ENCODE measurements at regions not wholly inside any gene's neighbourhood (a gene's known extent, or its start where the extent isn't known, plus 50 kb on each side); places are given as distances from the start of the nearest gene placed in this dataset.
A peak's percentile ranks its signal among the peaks of the same experiment; 100 is the strongest.

- DNase-seq = no peak
Measured at GRCh38 chr1:98382586-98382985, 278.9 kb upstream of the SNX7 start.

- DNase-seq = no peak
Measured at GRCh38 chr1:98374098-98374497, 287.4 kb upstream of the SNX7 start.

- peak in 2 of 4 experiments; percentile 53 to 59 for DNase-seq
Measured at GRCh38 chr1:98373056-98373455, 288.5 kb upstream of the SNX7 start.

GRCh38 chr1:98371764-98372163 lies 289.8 kb upstream of the SNX7 start:
- no peak for DNase-seq

GRCh38 chr1:98369463-98369862 lies 292.1 kb upstream of the SNX7 start:
- DNase-seq = no peak

- DNase-seq = no peak
Measured at GRCh38 chr1:98368995-98369394, 292.5 kb upstream of the SNX7 start.

GRCh38 chr1:98367426-98367825 lies 294.1 kb upstream of the SNX7 start:
- DNase-seq = no peak

- DNase-seq = no peak
Measured at GRCh38 chr1:98366343-98366742, 295.2 kb upstream of the SNX7 start.

GRCh38 chr1:98364544-98364943 lies 297.0 kb upstream of the SNX7 start:
- peak; percentile 40 to 85 (median 63) for DNase-seq

GRCh38 chr1:98360864-98361263 lies 300.7 kb upstream of the SNX7 start:
- no peak for DNase-seq

GRCh38 chr1:98355656-98356383 lies 305.7 kb upstream of the SNX7 start:
- peak in 2 of 4 experiments; percentile 7 to 25 for DNase-seq

GRCh38 chr1:98352378-98352777 lies 309.1 kb upstream of the SNX7 start:
- no peak for DNase-seq

- DNase-seq = no peak
Measured at GRCh38 chr1:98351561-98351960, 310.0 kb upstream of the SNX7 start.

- no peak for DNase-seq
Measured at GRCh38 chr1:98345417-98345816, 316.1 kb upstream of the SNX7 start.

GRCh38 chr1:98344731-98345130 lies 316.8 kb upstream of the SNX7 start:
- no peak for DNase-seq

- DNase-seq = no peak
Measured at GRCh38 chr1:98342566-98342965, 319.0 kb upstream of the SNX7 start.

GRCh38 chr1:98340511-98340910 lies 321.0 kb upstream of the SNX7 start:
- DNase-seq = no peak

- no peak for DNase-seq
Measured at GRCh38 chr1:98336472-98337083, 324.9 kb upstream of the SNX7 start.

GRCh38 chr1:98333936-98334335 lies 327.6 kb upstream of the SNX7 start:
- DNase-seq = no peak

GRCh38 chr1:98333406-98333805 lies 328.1 kb upstream of the SNX7 start:
- no peak for DNase-seq

GRCh38 chr1:98331718-98332311 lies 329.7 kb upstream of the SNX7 start:
- DNase-seq = no peak

- no peak for DNase-seq
Measured at GRCh38 chr1:98331243-98331642, 330.3 kb upstream of the SNX7 start.

- no peak for DNase-seq
Measured at GRCh38 chr1:98330224-98330623, 331.3 kb upstream of the SNX7 start.

- no peak for DNase-seq
Measured at GRCh38 chr1:98328855-98329254, 332.7 kb upstream of the SNX7 start.

Data from suppressor macrophage (primary cell).